AG08395 (cell line): ENCODE measurements at regions not wholly inside any gene's neighbourhood (a gene's known extent, or its start where the extent isn't known, plus 50 kb on each side); places are given as distances from the start of the nearest gene placed in this dataset.
"Not testable (repeated sequence)": the region's sequence is repeated elsewhere in the genome, so short reads cannot be mapped to it uniquely, and the experiment has no call there.

Source experiments
- DNase-seq: peaks from one replicate; pipeline ENCODE4 v3.0.0; 2012; ENCODE audit warnings: mixed read lengths, low spot score

GRCh38 chr12:53871367-53871766 is 67.3 kb upstream of the HOXC13 start:
- no peak for DNase-seq

GRCh38 chr12:53872367-53872766 is 66.3 kb upstream of the HOXC13 start:
- no peak for DNase-seq

GRCh38 chr12:53877961-53878360 is 60.7 kb upstream of the HOXC13 start:
- DNase-seq = not testable (repeated sequence)

GRCh38 chr12:53887006-53887405 is 51.6 kb upstream of the HOXC13 start:
- DNase-seq = no peak

- no peak for DNase-seq
These were observed 50.8 kb upstream of the HOXC13 start for GRCh38 chr12:53887881-53888280.
